HL-60 (cell line): ENCODE measurements at regions not wholly inside any gene's neighbourhood (a gene's known extent, or its start where the extent isn't known, plus 50 kb on each side); places are given as distances from the start of the nearest gene placed in this dataset.

ENCODE experiments used
- DNase-seq, 2 experiments: peaks; one replicate each; pipeline ENCODE4 v3.0.0-alpha.2; 2010 to 2020; ENCODE audit warnings: low read depth in 1 of 2, low spot score in 1 of 2
- H3K27ac ChIP-seq: fragments of 250-450 bp; sonication (Bioruptor Pico); replicated peaks from 2 replicates; pipeline ENCODE4 v1.5.1; 2020; ENCODE audit warnings: mild to moderate bottlenecking, moderate library complexity
- H3K27me3 ChIP-seq: fragments of 250-450 bp; sonication (Bioruptor Pico); 2 replicates; pipeline ENCODE4 v1.5.1; 2021; ENCODE audit warnings: mild to moderate bottlenecking, moderate library complexity; ENCODE audit not compliant: insufficient read depth, poor library complexity, severe bottlenecking
- H3K4me3 ChIP-seq: replicated peaks from 2 replicates; pipeline ENCODE4 v1.5.1; 2011; ENCODE audit warnings: mild to moderate bottlenecking, control low read depth, low read length; ENCODE audit not compliant: insufficient read depth
- GABPA ChIP-seq: IDR thresholded peaks from 2 replicates; pipeline ENCODE4 v1.6.1; 2012; ENCODE audit warnings: low read depth
- POLR2AphosphoS5 ChIP-seq: IDR thresholded peaks from 2 replicates; pipeline ENCODE4 v1.6.1; 2012; ENCODE audit warnings: low read depth
- REST ChIP-seq: IDR thresholded peaks from 2 replicates; pipeline ENCODE4 v1.6.1; 2012; ENCODE audit warnings: low read depth; ENCODE audit not compliant: insufficient replicate concordance
- SPI1 ChIP-seq: IDR thresholded peaks from 2 replicates; pipeline ENCODE4 v1.6.1; 2012; ENCODE audit warnings: low read depth, mild to moderate bottlenecking, borderline replicate concordance
- TF ChIP-seq, protein P1 (sequence below): IDR thresholded peaks from one replicate; pipeline ENCODE4 v1.5.1; 2011; ENCODE audit warnings: low read length, control low read depth, inconsistent platforms; ENCODE audit not compliant: insufficient read depth

DNA sequence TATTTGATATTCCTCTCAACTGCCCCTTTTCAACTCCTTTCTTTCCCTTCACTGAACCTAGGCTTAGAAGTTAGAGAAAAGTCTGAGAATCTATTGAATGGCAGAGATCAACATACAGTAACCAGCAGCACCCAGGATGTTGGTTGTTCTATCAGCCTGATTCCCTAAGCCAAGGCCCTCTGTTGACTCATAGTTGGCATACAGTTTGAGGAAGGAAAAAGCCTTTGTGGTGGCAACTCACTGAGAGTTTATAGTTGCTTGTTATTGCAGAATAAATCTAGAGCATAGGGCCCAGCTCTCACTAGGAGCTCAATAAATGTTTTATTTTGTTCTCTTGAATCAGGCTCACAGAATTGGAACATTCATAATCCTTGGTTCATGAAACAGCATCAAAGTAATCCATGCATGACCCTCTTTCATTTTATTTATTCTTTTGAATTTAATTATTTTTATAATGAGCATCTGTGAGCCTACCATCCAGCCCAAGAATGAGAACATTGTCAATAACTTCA lies 119.1 kb upstream of the ADGRF1 start:
- TF ChIP-seq POLR2AphosphoS5 (no peak), SPI1 (no peak)
- H3K27me3 ChIP-seq: no peaks in the 10 kb centered on the region
- no peak overlapping the region for H3K4me3 ChIP-seq
- peak overlapping the region; percentile 50 for H3K27ac ChIP-seq
- peak; percentile 51 to 73 for DNase-seq

GRCh38 chr6:47160702-47161101 lies 118.6 kb upstream of the ADGRF1 start:
- no peak for TF ChIP-seq POLR2AphosphoS5
- TF ChIP-seq REST: no peak
- TF ChIP-seq, protein P1, sequence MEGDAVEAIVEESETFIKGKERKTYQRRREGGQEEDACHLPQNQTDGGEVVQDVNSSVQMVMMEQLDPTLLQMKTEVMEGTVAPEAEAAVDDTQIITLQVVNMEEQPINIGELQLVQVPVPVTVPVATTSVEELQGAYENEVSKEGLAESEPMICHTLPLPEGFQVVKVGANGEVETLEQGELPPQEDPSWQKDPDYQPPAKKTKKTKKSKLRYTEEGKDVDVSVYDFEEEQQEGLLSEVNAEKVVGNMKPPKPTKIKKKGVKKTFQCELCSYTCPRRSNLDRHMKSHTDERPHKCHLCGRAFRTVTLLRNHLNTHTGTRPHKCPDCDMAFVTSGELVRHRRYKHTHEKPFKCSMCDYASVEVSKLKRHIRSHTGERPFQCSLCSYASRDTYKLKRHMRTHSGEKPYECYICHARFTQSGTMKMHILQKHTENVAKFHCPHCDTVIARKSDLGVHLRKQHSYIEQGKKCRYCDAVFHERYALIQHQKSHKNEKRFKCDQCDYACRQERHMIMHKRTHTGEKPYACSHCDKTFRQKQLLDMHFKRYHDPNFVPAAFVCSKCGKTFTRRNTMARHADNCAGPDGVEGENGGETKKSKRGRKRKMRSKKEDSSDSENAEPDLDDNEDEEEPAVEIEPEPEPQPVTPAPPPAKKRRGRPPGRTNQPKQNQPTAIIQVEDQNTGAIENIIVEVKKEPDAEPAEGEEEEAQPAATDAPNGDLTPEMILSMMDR: no peak
- no peak for TF ChIP-seq SPI1
- no peak for TF ChIP-seq GABPA
- H3K4me3 ChIP-seq: no peak overlapping the region
- DNase-seq: no peak
- H3K27ac ChIP-seq: peak overlapping the region; percentile 50
- H3K27me3 ChIP-seq: no peaks in the 10 kb centered on the region

- Histone ChIP-seq H3K4me3 (no peak overlapping the region), H3K27me3 (no peaks in the 10 kb centered on the region), H3K27ac (no peak overlapping the region)
- TF ChIP-seq GABPA (no peak), POLR2AphosphoS5 (no peak), SPI1 (no peak), REST (no peak)
- TF ChIP-seq, protein P1: no peak
- DNase-seq: peak in 1 of 2 experiments; percentile 32
These were observed 117.6 kb upstream of the ADGRF1 start for GRCh38 chr6:47159763-47160162.

DNA sequence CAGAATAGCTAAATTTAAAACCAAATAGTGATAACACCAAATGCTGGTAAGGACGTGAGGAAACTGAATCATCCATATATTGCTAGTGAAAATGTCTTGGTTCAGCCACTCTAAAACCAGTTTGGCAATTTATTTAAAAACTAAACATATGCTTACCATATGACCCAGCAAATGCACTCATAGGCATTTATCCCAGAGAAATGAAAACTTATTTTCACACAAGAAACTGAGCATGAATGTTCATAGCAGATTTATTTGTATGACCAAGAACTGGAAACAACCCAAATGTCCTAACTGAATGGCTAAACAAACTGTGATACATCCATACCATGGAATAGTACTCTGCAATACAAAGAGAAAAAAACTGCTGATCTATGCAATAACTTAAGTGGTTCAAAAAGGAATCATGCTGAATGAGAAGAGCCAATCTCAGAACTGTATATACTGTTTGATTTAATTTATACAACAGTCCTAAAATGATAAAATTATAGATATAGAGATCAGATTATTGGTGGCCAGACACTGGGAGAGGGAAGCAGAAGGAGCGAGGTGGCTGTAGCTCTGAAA lies 115.6 kb upstream of the ADGRF1 start:
- DNase-seq: no peak
- TF ChIP-seq SPI1: no peak
- TF ChIP-seq POLR2AphosphoS5: no peak
- TF ChIP-seq, protein P1: no peak
- no peak for TF ChIP-seq REST
- no peak for TF ChIP-seq GABPA
- H3K27ac ChIP-seq: no peak overlapping the region

More for the DNA sequence above, 115.6 kb upstream of the ADGRF1 start:
- Histone ChIP-seq H3K27me3 (no peaks in the 10 kb centered on the region), H3K4me3 (no peak overlapping the region)
